ENCODE measurements at regions not wholly inside any gene's neighbourhood (a gene's known extent, or its start where the extent isn't known, plus 50 kb on each side); places are given as distances from the start of the nearest gene placed in this dataset.

GRCh38 chr9:116032683-116033440, 120.7 kb upstream of the PAPPA start:
- Histone ChIP-seq H3K36me3 (ENCODE audit: control insufficient read depth, insufficient read depth, low read length) (no peaks in the 10 kb centered on the region), H3K4me1 (ENCODE audit: control insufficient read depth, insufficient read depth, low read length) (no peaks in the 10 kb centered on the region), H3K27me3 (ENCODE audit: control insufficient read depth, insufficient read depth, low read length) (no peaks in the 10 kb centered on the region), H3K9ac (ENCODE audit: low read depth, low read length) (no peak overlapping the region), H3K9me3 (ENCODE audit: control insufficient read depth, insufficient read depth, low read length) (no peaks in the 10 kb centered on the region), H3K27ac (ENCODE audit: low read depth, low read length) (no peak overlapping the region), H3K4me3 (ENCODE audit: low read depth, low read length) (no peak overlapping the region)

GRCh38 chr9:116039312-116039711, 114.3 kb upstream of the PAPPA start:
- Histone ChIP-seq H3K9ac (ENCODE audit: low read depth, low read length) (no peak overlapping the region), H3K9me3 (ENCODE audit: control insufficient read depth, insufficient read depth, low read length) (no peaks in the 10 kb centered on the region), H3K4me3 (ENCODE audit: low read depth, low read length) (no peak overlapping the region), H3K27ac (ENCODE audit: low read depth, low read length) (no peak overlapping the region), H3K27me3 (ENCODE audit: control insufficient read depth, insufficient read depth, low read length) (no peaks in the 10 kb centered on the region), H3K36me3 (ENCODE audit: control insufficient read depth, insufficient read depth, low read length) (no peaks in the 10 kb centered on the region), H3K4me1 (ENCODE audit: control insufficient read depth, insufficient read depth, low read length) (no peaks in the 10 kb centered on the region)

DNA sequence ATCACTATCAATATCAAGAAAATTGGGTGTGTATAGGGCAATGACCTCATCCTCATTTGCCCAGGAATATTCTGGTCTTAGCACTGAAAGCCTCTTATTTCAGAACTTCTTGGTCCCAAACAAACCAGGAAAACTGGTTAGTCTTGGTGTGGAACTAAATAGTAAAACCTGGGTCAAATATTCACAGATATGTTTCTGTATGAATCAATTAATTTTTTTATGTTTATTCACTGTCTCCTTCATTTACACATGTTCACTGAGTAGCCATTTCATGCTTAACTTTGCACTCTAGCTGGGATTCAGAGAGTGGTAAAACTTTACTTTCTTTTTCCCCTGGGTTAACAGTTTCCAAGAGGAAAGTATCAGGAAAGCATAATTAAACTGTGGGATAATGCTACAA, 113.7 kb upstream of the PAPPA start:
- H3K27me3 ChIP-seq (ENCODE audit: control insufficient read depth, insufficient read depth, low read length), result no peaks in the 10 kb centered on the region
- H3K9ac ChIP-seq (ENCODE audit: low read depth, low read length), result no peak overlapping the region
- no peak overlapping the region for H3K4me3 ChIP-seq (ENCODE audit: low read depth, low read length)
- H3K4me1 ChIP-seq (ENCODE audit: control insufficient read depth, insufficient read depth, low read length), result no peaks in the 10 kb centered on the region
- no peak overlapping the region for H3K27ac ChIP-seq (ENCODE audit: low read depth, low read length)
- no peaks in the 10 kb centered on the region for H3K36me3 ChIP-seq (ENCODE audit: control insufficient read depth, insufficient read depth, low read length)
- no peaks in the 10 kb centered on the region for H3K9me3 ChIP-seq (ENCODE audit: control insufficient read depth, insufficient read depth, low read length)

DNA sequence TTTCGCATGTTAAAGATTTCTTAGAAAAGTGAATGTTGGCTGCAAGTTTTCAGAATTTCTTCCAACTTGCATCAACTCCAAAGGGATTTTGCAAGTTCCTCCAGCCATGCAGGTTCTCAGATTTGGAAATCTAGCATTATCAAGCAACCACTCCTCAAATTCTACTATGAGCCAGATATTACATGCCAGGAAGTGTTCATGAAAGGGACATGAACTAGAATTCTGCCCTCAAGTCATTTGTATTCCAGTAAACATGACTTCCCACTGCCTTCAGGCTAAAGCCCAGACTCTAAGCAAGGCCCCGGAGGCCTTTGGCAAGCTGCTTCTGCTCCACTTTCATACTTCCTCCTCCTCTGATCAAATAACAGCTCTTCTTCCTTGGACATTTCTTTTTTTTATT, 111.3 kb upstream of the PAPPA start:
- Histone ChIP-seq H3K9me3 (ENCODE audit: control insufficient read depth, insufficient read depth, low read length) (no peaks in the 10 kb centered on the region), H3K27ac (ENCODE audit: low read depth, low read length) (no peak overlapping the region), H3K9ac (ENCODE audit: low read depth, low read length) (no peak overlapping the region), H3K4me1 (ENCODE audit: control insufficient read depth, insufficient read depth, low read length) (no peaks in the 10 kb centered on the region), H3K36me3 (ENCODE audit: control insufficient read depth, insufficient read depth, low read length) (no peaks in the 10 kb centered on the region), H3K27me3 (ENCODE audit: control insufficient read depth, insufficient read depth, low read length) (no peaks in the 10 kb centered on the region), H3K4me3 (ENCODE audit: low read depth, low read length) (no peak overlapping the region)

- Histone ChIP-seq H3K27me3 (ENCODE audit: control insufficient read depth, insufficient read depth, low read length) (no peaks in the 10 kb centered on the region), H3K36me3 (ENCODE audit: control insufficient read depth, insufficient read depth, low read length) (no peaks in the 10 kb centered on the region), H3K9me3 (ENCODE audit: control insufficient read depth, insufficient read depth, low read length) (no peaks in the 10 kb centered on the region), H3K4me3 (ENCODE audit: low read depth, low read length) (no peak overlapping the region), H3K27ac (ENCODE audit: low read depth, low read length) (no peak overlapping the region), H3K4me1 (ENCODE audit: control insufficient read depth, insufficient read depth, low read length) (no peaks in the 10 kb centered on the region), H3K9ac (ENCODE audit: low read depth, low read length) (no peak overlapping the region)
Measured at GRCh38 chr9:116045083-116045482, 108.5 kb upstream of the PAPPA start.

DNA sequence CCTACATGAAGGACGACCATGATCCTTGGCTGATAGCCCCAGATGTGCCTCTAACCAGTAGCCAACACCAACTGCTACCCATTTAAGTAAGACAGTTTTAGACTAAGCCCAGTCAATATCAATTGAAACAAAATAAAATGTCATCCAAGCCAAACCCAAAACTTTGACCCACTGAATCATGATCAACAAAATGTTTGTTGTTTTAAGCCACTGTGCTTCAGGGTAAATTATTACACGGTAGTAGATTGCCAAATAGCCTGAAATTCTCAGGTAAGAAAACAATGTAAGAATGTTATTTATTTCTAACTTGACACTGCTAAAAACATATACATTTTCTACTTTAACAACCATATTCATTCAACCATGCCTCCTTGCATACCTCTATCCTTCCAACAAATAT, 105.5 kb upstream of the PAPPA start:
- H3K9ac ChIP-seq (ENCODE audit: low read depth, low read length), result no peak overlapping the region
- no peak overlapping the region for H3K4me3 ChIP-seq (ENCODE audit: low read depth, low read length)
- no peak overlapping the region for H3K27ac ChIP-seq (ENCODE audit: low read depth, low read length)
- H3K36me3 ChIP-seq (ENCODE audit: control insufficient read depth, insufficient read depth, low read length), result no peaks in the 10 kb centered on the region
- H3K4me1 ChIP-seq (ENCODE audit: control insufficient read depth, insufficient read depth, low read length), result no peaks in the 10 kb centered on the region
- H3K27me3 ChIP-seq (ENCODE audit: control insufficient read depth, insufficient read depth, low read length), result no peaks in the 10 kb centered on the region
- H3K9me3 ChIP-seq (ENCODE audit: control insufficient read depth, insufficient read depth, low read length), result no peaks in the 10 kb centered on the region

DNA sequence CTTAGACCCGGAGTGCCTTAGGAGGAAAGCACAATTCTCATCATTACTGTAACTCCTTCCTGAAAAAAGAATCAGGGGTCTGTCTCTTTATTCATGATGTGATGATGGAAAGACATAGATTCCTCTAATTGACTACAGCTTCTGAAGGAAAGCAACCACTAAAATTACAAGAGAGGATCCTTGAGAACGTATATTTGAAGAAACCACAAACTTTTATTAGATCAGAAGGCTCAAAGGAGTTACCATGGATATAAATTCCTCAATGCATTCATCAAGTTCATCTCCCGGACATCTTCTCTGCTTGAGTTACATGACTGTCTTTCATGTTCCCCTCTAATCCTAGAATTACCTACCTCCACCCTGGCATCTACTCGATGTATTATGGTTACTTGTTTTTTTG, 104.1 kb upstream of the PAPPA start:
- H3K4me3 ChIP-seq (ENCODE audit: low read depth, low read length), result no peak overlapping the region
- no peak overlapping the region for H3K9ac ChIP-seq (ENCODE audit: low read depth, low read length)
- H3K9me3 ChIP-seq (ENCODE audit: control insufficient read depth, insufficient read depth, low read length), result no peaks in the 10 kb centered on the region
- H3K4me1 ChIP-seq (ENCODE audit: control insufficient read depth, insufficient read depth, low read length), result no peaks in the 10 kb centered on the region
- no peaks in the 10 kb centered on the region for H3K27me3 ChIP-seq (ENCODE audit: control insufficient read depth, insufficient read depth, low read length)
- H3K36me3 ChIP-seq (ENCODE audit: control insufficient read depth, insufficient read depth, low read length), result no peaks in the 10 kb centered on the region
- H3K27ac ChIP-seq (ENCODE audit: low read depth, low read length), result no peak overlapping the region

DNA sequence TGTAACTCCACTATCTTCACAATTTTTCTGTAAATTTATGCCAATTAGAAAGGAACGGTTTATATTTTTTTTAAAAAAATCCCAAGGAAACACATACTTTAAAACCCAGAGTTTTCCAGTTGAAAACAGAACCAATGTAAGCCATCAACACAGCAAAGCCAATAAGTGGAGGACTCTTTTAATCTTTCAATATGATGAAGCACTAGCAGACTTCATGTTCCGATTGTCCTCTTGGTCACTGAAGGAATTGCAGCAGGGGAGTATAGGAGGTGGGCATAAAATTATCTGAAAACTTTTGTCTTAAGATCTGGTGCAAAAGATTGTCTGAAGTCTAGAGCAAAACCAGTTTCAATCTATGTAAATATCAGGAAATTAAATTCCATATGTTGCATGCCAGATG, 102.1 kb upstream of the PAPPA start:
- Histone ChIP-seq H3K4me1 (ENCODE audit: control insufficient read depth, insufficient read depth, low read length) (no peaks in the 10 kb centered on the region), H3K27me3 (ENCODE audit: control insufficient read depth, insufficient read depth, low read length) (no peaks in the 10 kb centered on the region), H3K27ac (ENCODE audit: low read depth, low read length) (no peak overlapping the region), H3K9ac (ENCODE audit: low read depth, low read length) (no peak overlapping the region), H3K36me3 (ENCODE audit: control insufficient read depth, insufficient read depth, low read length) (no peaks in the 10 kb centered on the region), H3K9me3 (ENCODE audit: control insufficient read depth, insufficient read depth, low read length) (no peaks in the 10 kb centered on the region), H3K4me3 (ENCODE audit: low read depth, low read length) (no peak overlapping the region)

DNA sequence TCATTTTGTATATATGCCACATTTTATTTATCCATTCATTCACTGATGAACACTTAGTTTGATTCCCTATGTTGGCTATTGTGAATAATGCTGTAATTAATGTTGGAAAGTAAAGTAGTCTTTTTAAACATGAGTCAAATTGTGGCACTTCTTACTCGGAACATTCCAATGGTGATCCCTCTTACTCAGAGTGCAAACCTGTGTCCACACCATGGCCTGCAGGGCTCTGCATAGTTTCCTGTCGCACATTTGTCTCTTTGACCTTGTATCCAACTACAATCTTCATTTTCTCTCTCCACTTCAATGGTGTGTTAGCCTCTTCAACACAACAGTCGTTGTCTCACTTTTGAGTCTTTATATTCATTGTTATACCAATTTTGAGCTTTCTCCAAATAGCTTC, 98.1 kb upstream of the PAPPA start:
- Histone ChIP-seq H3K27me3 (ENCODE audit: control insufficient read depth, insufficient read depth, low read length) (no peaks in the 10 kb centered on the region), H3K4me1 (ENCODE audit: control insufficient read depth, insufficient read depth, low read length) (no peaks in the 10 kb centered on the region), H3K4me3 (ENCODE audit: low read depth, low read length) (no peak overlapping the region), H3K27ac (ENCODE audit: low read depth, low read length) (no peak overlapping the region), H3K36me3 (ENCODE audit: control insufficient read depth, insufficient read depth, low read length) (no peaks in the 10 kb centered on the region), H3K9me3 (ENCODE audit: control insufficient read depth, insufficient read depth, low read length) (no peaks in the 10 kb centered on the region), H3K9ac (ENCODE audit: low read depth, low read length) (no peak overlapping the region)

DNA sequence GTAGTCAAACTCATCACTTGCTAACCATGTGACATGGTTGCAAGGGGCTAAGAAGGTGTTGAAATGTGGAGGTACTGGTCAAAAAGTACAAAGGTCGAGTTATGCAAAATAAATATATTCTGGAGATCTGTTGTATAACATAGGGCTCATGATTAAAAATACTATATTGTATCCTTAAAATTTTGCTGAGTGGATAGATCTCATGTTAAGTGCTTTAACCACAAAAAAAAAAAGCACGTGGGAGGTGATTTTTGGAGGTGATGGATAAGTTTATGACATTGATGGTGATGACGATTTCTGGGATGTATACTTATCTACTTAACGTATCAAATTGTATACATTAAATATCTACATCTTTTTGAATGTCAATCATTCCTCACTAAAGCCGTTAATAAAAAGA, 96.2 kb upstream of the PAPPA start:
- no peak overlapping the region for H3K9ac ChIP-seq (ENCODE audit: low read depth, low read length)
- no peaks in the 10 kb centered on the region for H3K9me3 ChIP-seq (ENCODE audit: control insufficient read depth, insufficient read depth, low read length)
- H3K36me3 ChIP-seq (ENCODE audit: control insufficient read depth, insufficient read depth, low read length), result no peaks in the 10 kb centered on the region
- H3K27me3 ChIP-seq (ENCODE audit: control insufficient read depth, insufficient read depth, low read length), result no peaks in the 10 kb centered on the region
- H3K4me3 ChIP-seq (ENCODE audit: low read depth, low read length), result no peak overlapping the region
- no peak overlapping the region for H3K27ac ChIP-seq (ENCODE audit: low read depth, low read length)
- no peaks in the 10 kb centered on the region for H3K4me1 ChIP-seq (ENCODE audit: control insufficient read depth, insufficient read depth, low read length)

- Histone ChIP-seq H3K27ac (ENCODE audit: low read depth, low read length) (no peak overlapping the region), H3K9ac (ENCODE audit: low read depth, low read length) (no peak overlapping the region), H3K4me1 (ENCODE audit: control insufficient read depth, insufficient read depth, low read length) (no peaks in the 10 kb centered on the region), H3K4me3 (ENCODE audit: low read depth, low read length) (no peak overlapping the region), H3K27me3 (ENCODE audit: control insufficient read depth, insufficient read depth, low read length) (no peaks in the 10 kb centered on the region), H3K36me3 (ENCODE audit: control insufficient read depth, insufficient read depth, low read length) (no peaks in the 10 kb centered on the region), H3K9me3 (ENCODE audit: control insufficient read depth, insufficient read depth, low read length) (no peaks in the 10 kb centered on the region)
Measured at GRCh38 chr9:116058421-116058820, 95.2 kb upstream of the PAPPA start.

Data from HUES48 (cell line).